ENCODE measurements at regions not wholly inside any gene's neighbourhood (a gene's known extent, or its start where the extent isn't known, plus 50 kb on each side); places are given as distances from the start of the nearest gene placed in this dataset.

GRCh38 chr10:85265121-85265520 lies 936.7 kb downstream of the CCSER2 start:
- DNase-seq (no peak), ATAC-seq (replicated peaks in 1 of 4) (no peak)
- Histone ChIP-seq H3K4me1 (ENCODE audit: control insufficient read depth in 1 of 2, extremely low read depth in 1 of 2, insufficient read depth in 2 of 2, low read length in 2 of 2) (no peaks in the 10 kb centered on the region), H3K4me3 (ENCODE audit: control insufficient read depth in 1 of 2, extremely low read depth in 1 of 2, low read length in 1 of 2) (no peak overlapping the region), H3K27me3 (replicated peaks in 1 of 2; ENCODE audit: control insufficient read depth in 2 of 2, extremely low read depth in 1 of 2, insufficient read depth in 2 of 2, low read length in 1 of 2) (no peaks in the 10 kb centered on the region), H3K36me3 (ENCODE audit: control insufficient read depth in 2 of 2, extremely low read depth in 1 of 2, insufficient read depth in 1 of 2, low read length in 1 of 2) (no peaks in the 10 kb centered on the region), H3K9me3 (no peaks in the 10 kb centered on the region), H3K27ac (ENCODE audit: low read length) (no peak overlapping the region)
- H3K4me1 Mint-ChIP-seq, result no peaks in the 10 kb centered on the region
- CTCF ChIA-PET, result no interaction called here
- no peaks in the 10 kb centered on the region for H3K27me3 Mint-ChIP-seq
- POLR2A ChIA-PET, result no interaction called here
- no peak overlapping the region for H3K27ac Mint-ChIP-seq
- H3K36me3 Mint-ChIP-seq, result no peaks in the 10 kb centered on the region
- no peak overlapping the region for H3K4me3 Mint-ChIP-seq
- peaks cover 0 to 6% (median 4%) of the 10 kb centered on the region in 3 donors for H3K9me3 Mint-ChIP-seq

GRCh38 chr10:85266808-85267207 lies 938.4 kb downstream of the CCSER2 start:
- no peaks in the 10 kb centered on the region for H3K9me3 ChIP-seq
- CTCF ChIA-PET, result no interaction called here
- Mint-ChIP-seq H3K4me3 (no peak overlapping the region), H3K9me3 (peaks cover 6 to 14% (median 12%) of the 10 kb centered on the region in 3 donors), H3K4me1 (no peaks in the 10 kb centered on the region), H3K36me3 (no peaks in the 10 kb centered on the region), H3K27ac (no peak overlapping the region), H3K27me3 (no peaks in the 10 kb centered on the region)
- no peaks in the 10 kb centered on the region for H3K36me3 ChIP-seq (ENCODE audit: control insufficient read depth in 2 of 2, extremely low read depth in 1 of 2, insufficient read depth in 1 of 2, low read length in 1 of 2)
- DNase-seq, result no peak
- H3K27ac ChIP-seq (ENCODE audit: low read length), result no peak overlapping the region
- no peak overlapping the region for H3K4me3 ChIP-seq (ENCODE audit: control insufficient read depth in 1 of 2, extremely low read depth in 1 of 2, low read length in 1 of 2)
- POLR2A ChIA-PET, result no interaction called here
- H3K27me3 ChIP-seq (replicated peaks in 1 of 2; ENCODE audit: control insufficient read depth in 2 of 2, extremely low read depth in 1 of 2, insufficient read depth in 2 of 2, low read length in 1 of 2), result no peaks in the 10 kb centered on the region
- ATAC-seq (replicated peaks in 1 of 4), result no peak
- H3K4me1 ChIP-seq (ENCODE audit: control insufficient read depth in 1 of 2, extremely low read depth in 1 of 2, insufficient read depth in 2 of 2, low read length in 2 of 2), result no peaks in the 10 kb centered on the region
- no CpG with 5 or more reads among the region's 1 CpG for WGBS (ENCODE audit: insufficient coverage)

GRCh38 chr10:85280014-85280413 lies 951.6 kb downstream of the CCSER2 start:
- DNase-seq (no peak), ATAC-seq (replicated peaks in 1 of 4) (no peak)
- Mint-ChIP-seq H3K4me3 (no peak overlapping the region), H3K4me1 (no peaks in the 10 kb centered on the region), H3K27me3 (no peaks in the 10 kb centered on the region), H3K27ac (no peak overlapping the region), H3K9me3 (no peaks in the 10 kb centered on the region), H3K36me3 (no peaks in the 10 kb centered on the region)
- Histone ChIP-seq H3K27ac (ENCODE audit: low read length) (no peak overlapping the region), H3K36me3 (ENCODE audit: control insufficient read depth in 2 of 2, extremely low read depth in 1 of 2, insufficient read depth in 1 of 2, low read length in 1 of 2) (no peaks in the 10 kb centered on the region), H3K4me3 (ENCODE audit: control insufficient read depth in 1 of 2, extremely low read depth in 1 of 2, low read length in 1 of 2) (no peak overlapping the region), H3K27me3 (replicated peaks in 1 of 2; ENCODE audit: control insufficient read depth in 2 of 2, extremely low read depth in 1 of 2, insufficient read depth in 2 of 2, low read length in 1 of 2) (peaks cover 0 to 4% of the 10 kb centered on the region in 2 experiments), H3K9me3 (no peaks in the 10 kb centered on the region), H3K4me1 (ENCODE audit: control insufficient read depth in 1 of 2, extremely low read depth in 1 of 2, insufficient read depth in 2 of 2, low read length in 2 of 2) (no peaks in the 10 kb centered on the region)
- WGBS (ENCODE audit: insufficient coverage), result 38% methylated on average over 2 of the region's 4 CpGs
- CTCF ChIA-PET, result no interaction called here
- POLR2A ChIA-PET, result no interaction called here

GRCh38 chr10:85284778-85285770 lies 956.7 kb downstream of the CCSER2 start:
- H3K27ac Mint-ChIP-seq, result no peak overlapping the region

GRCh38 chr10:85293483-85293882 lies 965.1 kb downstream of the CCSER2 start:
- WGBS (ENCODE audit: insufficient coverage), result no CpG with 5 or more reads among the region's 3 CpGs
- Mint-ChIP-seq H3K4me3 (no peak overlapping the region), H3K4me1 (no peaks in the 10 kb centered on the region)

More at GRCh38 chr10:85284778-85285770, 956.7 kb downstream of the CCSER2 start:
- Mint-ChIP-seq H3K4me1 (no peaks in the 10 kb centered on the region), H3K36me3 (no peaks in the 10 kb centered on the region), H3K4me3 (no peak overlapping the region), H3K9me3 (peaks cover 0 to 14% (median 7%) of the 10 kb centered on the region in 3 donors), H3K27me3 (no peaks in the 10 kb centered on the region)
- no peak overlapping the region for H3K4me3 ChIP-seq (ENCODE audit: control insufficient read depth in 1 of 2, extremely low read depth in 1 of 2, low read length in 1 of 2)
- peaks cover 0 to 4% of the 10 kb centered on the region in 2 experiments for H3K27me3 ChIP-seq (replicated peaks in 1 of 2; ENCODE audit: control insufficient read depth in 2 of 2, extremely low read depth in 1 of 2, insufficient read depth in 2 of 2, low read length in 1 of 2)
- no peaks in the 10 kb centered on the region for H3K4me1 ChIP-seq (ENCODE audit: control insufficient read depth in 1 of 2, extremely low read depth in 1 of 2, insufficient read depth in 2 of 2, low read length in 2 of 2)
- ATAC-seq (replicated peaks in 1 of 4) (no peak), DNase-seq (no peak)
- H3K36me3 ChIP-seq (ENCODE audit: control insufficient read depth in 2 of 2, extremely low read depth in 1 of 2, insufficient read depth in 1 of 2, low read length in 1 of 2), result no peaks in the 10 kb centered on the region
- WGBS (ENCODE audit: insufficient coverage), result 60% methylated on average over 1 of the region's 3 CpGs
- no peak overlapping the region for H3K27ac ChIP-seq (ENCODE audit: low read length)
- H3K9me3 ChIP-seq, result no peaks in the 10 kb centered on the region
- CTCF ChIA-PET, result interaction anchor here in 1 of 2 donors (0.6 kb wide), 3 partner anchors 17 to 716 kb away, joined by 3 read pairs; no protein-coding TSS in a partner anchor
- POLR2A ChIA-PET, result no interaction called here

GRCh38 chr10:85311613-85312337 lies 983.4 kb downstream of the CCSER2 start:
- Histone ChIP-seq H3K4me1 (ENCODE audit: control insufficient read depth in 1 of 2, extremely low read depth in 1 of 2, insufficient read depth in 2 of 2, low read length in 2 of 2) (no peaks in the 10 kb centered on the region), H3K36me3 (ENCODE audit: control insufficient read depth in 2 of 2, extremely low read depth in 1 of 2, insufficient read depth in 1 of 2, low read length in 1 of 2) (no peaks in the 10 kb centered on the region), H3K27me3 (replicated peaks in 1 of 2; ENCODE audit: control insufficient read depth in 2 of 2, extremely low read depth in 1 of 2, insufficient read depth in 2 of 2, low read length in 1 of 2) (no peaks in the 10 kb centered on the region), H3K27ac (ENCODE audit: low read length) (no peak overlapping the region), H3K9me3 (no peaks in the 10 kb centered on the region), H3K4me3 (ENCODE audit: control insufficient read depth in 1 of 2, extremely low read depth in 1 of 2, low read length in 1 of 2) (no peak overlapping the region)
- H3K4me3 Mint-ChIP-seq, result no peak overlapping the region
- no peaks in the 10 kb centered on the region for H3K9me3 Mint-ChIP-seq
- DNase-seq, result no peak
- no peak for ATAC-seq (replicated peaks in 1 of 4)
- H3K4me1 Mint-ChIP-seq, result no peaks in the 10 kb centered on the region
- WGBS (ENCODE audit: insufficient coverage), result no CpG with 5 or more reads among the region's 2 CpGs
- H3K27ac Mint-ChIP-seq, result no peak overlapping the region
- ChIA-PET CTCF (no interaction called here), POLR2A (no interaction called here)
- no peaks in the 10 kb centered on the region for H3K27me3 Mint-ChIP-seq
- H3K36me3 Mint-ChIP-seq, result no peaks in the 10 kb centered on the region

More at GRCh38 chr10:85293483-85293882, 965.1 kb downstream of the CCSER2 start:
- ChIA-PET CTCF (no interaction called here), POLR2A (no interaction called here)
- no peak overlapping the region for H3K27ac ChIP-seq (ENCODE audit: low read length)
- H3K27ac Mint-ChIP-seq, result no peak overlapping the region
- H3K4me1 ChIP-seq (ENCODE audit: control insufficient read depth in 1 of 2, extremely low read depth in 1 of 2, insufficient read depth in 2 of 2, low read length in 2 of 2), result no peaks in the 10 kb centered on the region
- peaks cover 2 to 5% (median 4%) of the 10 kb centered on the region in 3 donors for H3K9me3 Mint-ChIP-seq
- H3K4me3 ChIP-seq (ENCODE audit: control insufficient read depth in 1 of 2, extremely low read depth in 1 of 2, low read length in 1 of 2), result no peak overlapping the region
- H3K36me3 Mint-ChIP-seq, result no peaks in the 10 kb centered on the region
- H3K36me3 ChIP-seq (ENCODE audit: control insufficient read depth in 2 of 2, extremely low read depth in 1 of 2, insufficient read depth in 1 of 2, low read length in 1 of 2), result no peaks in the 10 kb centered on the region
- ATAC-seq (replicated peaks in 1 of 4) (no peak), DNase-seq (no peak)
- no peaks in the 10 kb centered on the region for H3K27me3 Mint-ChIP-seq
- H3K27me3 ChIP-seq (replicated peaks in 1 of 2; ENCODE audit: control insufficient read depth in 2 of 2, extremely low read depth in 1 of 2, insufficient read depth in 2 of 2, low read length in 1 of 2), result no peaks in the 10 kb centered on the region
- no peaks in the 10 kb centered on the region for H3K9me3 ChIP-seq
